Vagina (tissue), 2 donors: ENCODE measurements at regions not wholly inside any gene's neighbourhood (a gene's known extent, or its start where the extent isn't known, plus 50 kb on each side); places are given as distances from the start of the nearest gene placed in this dataset.

ENCODE experiments used
- POLR2A ChIP-seq, 2 donors: fragments of 450-650 bp; IDR thresholded peaks; one replicate each; pipeline ENCODE4 v1.6.1; 2017; ENCODE audit warnings: antibody characterized with exemption in 2 of 2, mild to moderate bottlenecking in 2 of 2, moderate library complexity in 2 of 2
- POLR2AphosphoS5 ChIP-seq, 2 donors: sonication (generic); formaldehyde crosslinking; IDR thresholded peaks; one replicate each; pipeline ENCODE4 v1.9.0; 2017; ENCODE audit warnings: antibody characterized with exemption in 2 of 2, mild to moderate bottlenecking in 2 of 2, low read depth in 1 of 2; ENCODE audit not compliant: insufficient read depth in 1 of 2
- TF ChIP-seq, protein P1 (sequence below), 3 experiments: fragments of 450-650 bp in 2 of 3; fragments of 200-600 bp in 1 of 3; sonication (generic) in 1 of 3; IDR thresholded peaks; one replicate each; pipeline ENCODE4 v1.5.1; 2017 to 2019; ENCODE audit warnings: antibody characterized with exemption in 3 of 3, mild to moderate bottlenecking in 2 of 3, moderate library complexity in 2 of 3

DNA sequence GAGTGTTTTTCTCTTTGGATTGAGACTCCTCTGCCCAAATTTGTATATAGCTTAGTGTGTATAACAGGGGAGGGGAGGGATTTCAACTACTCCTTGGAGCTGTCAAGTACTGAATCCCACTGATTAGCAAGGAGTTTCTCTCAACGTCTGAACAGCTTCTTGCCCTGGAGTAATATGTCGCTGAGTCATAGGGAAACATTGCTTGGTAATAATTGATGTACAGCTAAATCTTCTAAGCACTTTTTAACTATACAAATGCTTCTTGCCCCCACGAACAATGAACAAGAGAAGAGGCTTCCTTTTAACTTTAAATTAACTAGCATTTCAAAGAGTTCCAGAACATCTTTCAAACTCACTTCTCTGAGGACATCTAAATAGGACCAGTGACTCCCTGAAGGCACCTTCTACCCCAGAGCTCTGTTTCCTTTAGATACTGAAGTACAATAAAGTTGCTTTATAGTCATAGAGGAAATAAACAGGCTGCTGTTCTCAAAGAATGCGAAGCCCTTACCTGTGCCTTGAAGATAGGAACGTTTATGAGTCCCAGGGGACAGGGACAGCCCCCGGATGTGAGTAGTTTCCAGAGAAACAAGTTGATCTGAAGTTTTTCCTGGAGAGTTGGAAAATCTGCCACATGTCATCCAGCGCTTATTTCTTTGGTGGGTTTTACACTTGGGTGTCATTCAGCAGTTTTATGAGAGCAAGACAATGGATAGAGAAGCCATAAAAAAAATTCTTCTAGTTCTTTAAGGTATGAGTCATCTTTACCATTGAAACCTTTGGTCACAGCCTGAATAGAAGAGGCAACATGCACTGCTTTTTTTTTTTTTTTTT lies 462.5 kb upstream of the BTBD3 start:
- TF ChIP-seq, protein P1, sequence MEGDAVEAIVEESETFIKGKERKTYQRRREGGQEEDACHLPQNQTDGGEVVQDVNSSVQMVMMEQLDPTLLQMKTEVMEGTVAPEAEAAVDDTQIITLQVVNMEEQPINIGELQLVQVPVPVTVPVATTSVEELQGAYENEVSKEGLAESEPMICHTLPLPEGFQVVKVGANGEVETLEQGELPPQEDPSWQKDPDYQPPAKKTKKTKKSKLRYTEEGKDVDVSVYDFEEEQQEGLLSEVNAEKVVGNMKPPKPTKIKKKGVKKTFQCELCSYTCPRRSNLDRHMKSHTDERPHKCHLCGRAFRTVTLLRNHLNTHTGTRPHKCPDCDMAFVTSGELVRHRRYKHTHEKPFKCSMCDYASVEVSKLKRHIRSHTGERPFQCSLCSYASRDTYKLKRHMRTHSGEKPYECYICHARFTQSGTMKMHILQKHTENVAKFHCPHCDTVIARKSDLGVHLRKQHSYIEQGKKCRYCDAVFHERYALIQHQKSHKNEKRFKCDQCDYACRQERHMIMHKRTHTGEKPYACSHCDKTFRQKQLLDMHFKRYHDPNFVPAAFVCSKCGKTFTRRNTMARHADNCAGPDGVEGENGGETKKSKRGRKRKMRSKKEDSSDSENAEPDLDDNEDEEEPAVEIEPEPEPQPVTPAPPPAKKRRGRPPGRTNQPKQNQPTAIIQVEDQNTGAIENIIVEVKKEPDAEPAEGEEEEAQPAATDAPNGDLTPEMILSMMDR (IDR thresholded peaks at IDR 0.05) = no peak
- TF ChIP-seq POLR2A (IDR thresholded peaks at IDR 0.05) (no peak), POLR2AphosphoS5 (IDR thresholded peaks at IDR 0.05; ENCODE audit: insufficient read depth in 1 of 2, low read depth in 1 of 2) (no peak)
